AG09309 (cell line): ENCODE measurements at regions not wholly inside any gene's neighbourhood (a gene's known extent, or its start where the extent isn't known, plus 50 kb on each side); places are given as distances from the start of the nearest gene placed in this dataset.

Experiments used
- DNase-seq: peaks from one replicate; pipeline ENCODE4 v3.0.0-alpha.2; 2010; ENCODE audit warnings: low read depth
- H3K4me3 ChIP-seq: 2 replicates; pipeline ENCODE4 v1.5.1; 2011; ENCODE audit warnings: mild to moderate bottlenecking, low read depth, low read length, moderate library complexity; ENCODE audit not compliant: control insufficient read depth
- TF ChIP-seq, protein P1 (sequence below): IDR thresholded peaks from 2 replicates; pipeline ENCODE4 v1.5.1; 2011; ENCODE audit warnings: mild to moderate bottlenecking, low read depth, low read length, inconsistent platforms; ENCODE audit not compliant: insufficient read depth, control insufficient read depth; ENCODE audit errors: missing control alignments

DNA sequence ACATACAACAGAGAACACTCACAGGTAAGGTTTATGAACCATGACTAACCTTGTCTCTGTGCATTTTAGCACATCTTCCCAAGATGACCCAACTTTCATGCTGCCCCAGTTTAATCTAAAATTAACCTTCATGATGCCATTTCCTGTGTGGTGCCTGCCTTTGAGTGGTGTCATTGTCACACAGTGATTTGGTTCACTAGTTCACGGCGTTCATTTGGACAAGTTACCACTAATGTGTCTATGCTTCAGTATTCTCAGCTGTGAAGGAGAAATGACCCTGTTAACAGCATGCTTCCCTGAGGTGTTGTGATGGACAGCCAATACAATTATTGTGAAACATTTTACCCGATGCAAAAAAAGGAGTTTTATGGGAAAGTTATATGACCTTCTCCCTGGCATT is 693.1 kb downstream of the RWDD3 start:
- TF ChIP-seq, protein P1, sequence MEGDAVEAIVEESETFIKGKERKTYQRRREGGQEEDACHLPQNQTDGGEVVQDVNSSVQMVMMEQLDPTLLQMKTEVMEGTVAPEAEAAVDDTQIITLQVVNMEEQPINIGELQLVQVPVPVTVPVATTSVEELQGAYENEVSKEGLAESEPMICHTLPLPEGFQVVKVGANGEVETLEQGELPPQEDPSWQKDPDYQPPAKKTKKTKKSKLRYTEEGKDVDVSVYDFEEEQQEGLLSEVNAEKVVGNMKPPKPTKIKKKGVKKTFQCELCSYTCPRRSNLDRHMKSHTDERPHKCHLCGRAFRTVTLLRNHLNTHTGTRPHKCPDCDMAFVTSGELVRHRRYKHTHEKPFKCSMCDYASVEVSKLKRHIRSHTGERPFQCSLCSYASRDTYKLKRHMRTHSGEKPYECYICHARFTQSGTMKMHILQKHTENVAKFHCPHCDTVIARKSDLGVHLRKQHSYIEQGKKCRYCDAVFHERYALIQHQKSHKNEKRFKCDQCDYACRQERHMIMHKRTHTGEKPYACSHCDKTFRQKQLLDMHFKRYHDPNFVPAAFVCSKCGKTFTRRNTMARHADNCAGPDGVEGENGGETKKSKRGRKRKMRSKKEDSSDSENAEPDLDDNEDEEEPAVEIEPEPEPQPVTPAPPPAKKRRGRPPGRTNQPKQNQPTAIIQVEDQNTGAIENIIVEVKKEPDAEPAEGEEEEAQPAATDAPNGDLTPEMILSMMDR, result no peak
- no peak for DNase-seq

DNA sequence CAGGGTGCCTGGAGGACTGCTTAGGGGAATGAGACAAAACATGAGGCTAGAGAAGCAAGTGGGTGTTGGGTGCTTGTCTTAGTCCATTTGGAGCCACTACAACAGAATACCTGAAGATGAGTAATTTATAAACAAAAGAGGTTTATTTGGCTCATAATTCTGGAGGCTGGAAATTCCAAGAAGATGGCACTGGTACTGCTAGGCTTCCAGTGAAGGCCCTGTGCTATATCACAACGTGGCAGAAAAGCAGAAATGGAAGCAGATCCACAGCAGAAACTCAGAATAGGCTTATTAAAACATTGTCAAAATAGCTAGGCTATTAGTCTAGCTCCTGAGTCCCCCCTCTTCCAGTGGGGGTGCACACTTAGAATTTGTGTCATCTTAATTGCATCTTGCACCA is 701.7 kb downstream of the RWDD3 start:
- TF ChIP-seq, protein P1, result no peak
- H3K4me3 ChIP-seq, result no peak overlapping the region
- no peak for DNase-seq

More for the DNA sequence above, 693.1 kb downstream of the RWDD3 start:
- H3K4me3 ChIP-seq, result no peak overlapping the region

- no peak for DNase-seq
- H3K4me3 ChIP-seq, result no peak overlapping the region
- TF ChIP-seq, protein P1, result no peak
These were observed 707.2 kb downstream of the RWDD3 start for GRCh38 chr1:95941121-95941798.

DNA sequence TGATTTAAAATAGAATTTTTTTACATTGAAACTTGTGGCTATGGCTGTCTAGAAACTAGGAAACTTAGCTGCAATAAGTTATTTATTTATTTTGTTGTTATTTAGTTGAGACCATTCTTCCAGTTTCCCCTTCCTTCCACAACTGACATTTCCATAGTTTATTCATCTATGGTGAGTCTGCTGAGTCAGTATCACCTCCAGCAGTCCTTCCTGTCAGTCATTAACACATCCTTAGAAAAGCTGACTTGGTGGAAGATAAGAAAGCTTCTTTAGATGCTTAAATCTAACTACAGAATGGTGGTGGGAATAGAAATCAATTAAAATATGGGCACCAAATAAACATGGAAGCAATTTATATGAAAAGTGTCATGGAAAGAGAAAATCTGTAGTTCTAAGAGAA is 714.0 kb downstream of the RWDD3 start:
- TF ChIP-seq, protein P1, result no peak
- no peak overlapping the region for H3K4me3 ChIP-seq
- no peak for DNase-seq

DNA sequence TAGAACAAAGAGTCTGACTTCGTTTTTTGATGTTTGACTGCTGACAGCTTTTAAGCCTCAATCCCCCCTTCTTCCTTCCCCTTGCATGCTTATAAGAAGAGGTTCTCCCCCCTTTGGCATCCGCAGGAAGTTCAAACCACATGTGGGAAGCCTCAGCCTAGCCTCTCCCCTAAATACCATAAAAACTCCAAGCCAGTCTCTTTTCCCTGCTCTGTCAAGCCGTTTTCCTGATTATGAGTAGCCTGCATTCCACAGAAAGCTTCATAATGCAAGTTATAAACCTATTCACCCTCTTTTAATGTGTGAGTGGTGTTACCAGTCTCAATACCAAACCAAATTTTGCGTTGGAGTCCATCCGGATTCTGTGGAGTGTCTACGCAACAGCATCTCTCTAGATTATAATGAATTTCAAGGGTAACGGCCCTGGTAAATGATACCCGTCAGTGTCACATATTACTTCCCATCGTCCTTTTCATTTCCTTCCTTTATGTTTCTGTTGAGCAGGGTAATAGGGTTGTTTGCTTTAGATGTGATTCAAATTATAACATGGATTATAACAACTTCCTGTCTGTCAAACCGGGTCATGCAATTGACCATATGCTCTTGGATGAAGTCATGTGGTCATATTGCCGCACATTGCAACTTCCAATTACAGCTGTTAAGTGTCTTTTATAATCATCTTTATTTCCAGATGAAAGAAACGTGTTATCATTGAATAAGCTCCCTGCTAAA is 717.5 kb downstream of the RWDD3 start:
- TF ChIP-seq, protein P1, result no peak
- no peak overlapping the region for H3K4me3 ChIP-seq
- no peak for DNase-seq

DNA sequence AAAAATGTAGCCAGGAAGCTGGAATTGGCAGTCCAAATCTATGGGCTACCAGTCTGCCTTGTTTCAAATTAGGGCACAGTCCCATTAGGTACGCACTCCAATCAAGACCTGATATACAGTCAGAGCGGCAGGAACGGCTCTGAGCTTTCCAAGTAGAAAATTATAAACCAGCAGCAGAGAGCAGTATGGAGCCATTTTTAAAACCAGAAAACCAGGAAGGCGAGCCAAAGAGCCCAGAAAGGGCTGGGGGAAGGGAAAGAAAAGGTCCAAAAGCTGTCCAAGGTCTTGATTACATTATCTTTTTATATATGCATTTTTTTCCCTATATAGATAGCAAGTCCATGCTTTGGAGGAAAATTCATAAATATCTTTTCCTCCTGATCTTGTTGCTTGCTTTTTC is 719.0 kb downstream of the RWDD3 start:
- TF ChIP-seq, protein P1, result no peak
- no peak overlapping the region for H3K4me3 ChIP-seq
- no peak for DNase-seq
